Small intestine (tissue), 7 donors: ENCODE measurements at regions not wholly inside any gene's neighbourhood (a gene's known extent, or its start where the extent isn't known, plus 50 kb on each side); places are given as distances from the start of the nearest gene placed in this dataset.

Source experiments
- DNase-seq, 2 donors: peaks; one replicate each; pipeline versions ENCODE4 v3.0.0 to v3.0.0-alpha.2; 2013
- FAIRE-seq: peaks from 2 replicates; lab custom pipeline; 2012; peaks lifted over from hg19 to GRCh38; lab: Jason Lieb, UNC
- H3K27ac ChIP-seq, 3 donors: one replicate each; pipeline ENCODE4 v1.5.1; 2013; ENCODE audit warnings: low read length in 2 of 3, mild to moderate bottlenecking in 2 of 3, control low read depth in 1 of 3, inconsistent platforms in 1 of 3, low read depth in 1 of 3, moderate library complexity in 1 of 3
- H3K27me3 ChIP-seq, 3 donors: one replicate each; pipeline ENCODE4 v1.6.1; 2013; ENCODE audit warnings: low read length in 3 of 3, inconsistent platforms in 1 of 3; ENCODE audit not compliant: control insufficient read depth in 3 of 3, insufficient read depth in 3 of 3
- H3K36me3 ChIP-seq, 3 donors: one replicate each; pipeline ENCODE4 v1.6.1; 2013; ENCODE audit warnings: low read length in 3 of 3, inconsistent platforms in 1 of 3, low read depth in 1 of 3, mild to moderate bottlenecking in 1 of 3, moderate library complexity in 1 of 3; ENCODE audit not compliant: control insufficient read depth in 3 of 3, insufficient read depth in 2 of 3
- H3K4me1 ChIP-seq, 3 donors: one replicate each; pipeline ENCODE4 v1.6.1; 2013; ENCODE audit warnings: low read length in 2 of 3, inconsistent platforms in 1 of 3, low read depth in 1 of 3, mild to moderate bottlenecking in 1 of 3, moderate library complexity in 1 of 3; ENCODE audit not compliant: control insufficient read depth in 3 of 3, insufficient read depth in 2 of 3
- H3K4me3 ChIP-seq, 3 donors: one replicate each; pipeline ENCODE4 v1.5.1; 2013; ENCODE audit warnings: low read length in 3 of 3, control low read depth in 1 of 3, inconsistent platforms in 1 of 3, low read depth in 1 of 3, mild to moderate bottlenecking in 1 of 3, moderate library complexity in 1 of 3
- H3K9me3 ChIP-seq, 2 donors: one replicate each; pipeline ENCODE4 v1.6.1; 2013; ENCODE audit warnings: low read depth in 1 of 2, low read length in 1 of 2; ENCODE audit not compliant: control insufficient read depth in 2 of 2, insufficient read depth in 1 of 2
- WGBS, 3 donors: extraction: QIAGEN DNeasy Blood & Tissue Kit; methylation state at CpG; one replicate each; pipeline ENCODE4 v1.1.7; 2013; 5-methylcytosine and 5-hydroxymethylcytosine counted together
- donor health status: healthy with polysubstance abuse.
- donor health status: control.
- donor health status: control.
- donor health status: Bipolar disorder and iron deficiency.
- donor health status: healthy.

- no peaks in the 10 kb centered on the region for H3K4me1 ChIP-seq
- peaks cover 0 to 2% (median 2%) of the 10 kb centered on the region in 3 donors for H3K27me3 ChIP-seq
- 64 to 66% (median 65%) methylated on average over 9 of the region's 9 CpGs for WGBS, 3 donors
- DNase-seq (no peak), FAIRE-seq (no peak)
- no peaks in the 10 kb centered on the region for H3K36me3 ChIP-seq
- peaks cover 0 to 5% of the 10 kb centered on the region in 2 donors for H3K9me3 ChIP-seq
- H3K4me3 ChIP-seq: no peak overlapping the region
- no peak overlapping the region for H3K27ac ChIP-seq
Measured at GRCh38 chr20:47865912-47866311, 80.6 kb upstream of the SULF2 start.

GRCh38 chr20:47865451-47865850, 80.2 kb upstream of the SULF2 start:
- Histone ChIP-seq H3K27ac (no peak overlapping the region), H3K4me1 (no peaks in the 10 kb centered on the region), H3K27me3 (peaks cover 0 to 2% (median 2%) of the 10 kb centered on the region in 3 donors), H3K9me3 (peaks cover 0 to 5% of the 10 kb centered on the region in 2 donors), H3K4me3 (no peak overlapping the region), H3K36me3 (no peaks in the 10 kb centered on the region)
- WGBS, 3 donors: 38 to 51% (median 45%) methylated on average over 5 of the region's 5 CpGs
- no peak for DNase-seq
- FAIRE-seq: no peak

GRCh38 chr20:47863981-47864380, 78.7 kb upstream of the SULF2 start:
- DNase-seq (no peak), FAIRE-seq (no peak)
- Histone ChIP-seq H3K4me1 (no peaks in the 10 kb centered on the region), H3K9me3 (peaks cover 0 to 5% of the 10 kb centered on the region in 2 donors), H3K27ac (no peak overlapping the region), H3K27me3 (peaks cover 0 to 2% (median 2%) of the 10 kb centered on the region in 3 donors), H3K4me3 (no peak overlapping the region), H3K36me3 (no peaks in the 10 kb centered on the region)
- WGBS, 3 donors: 68 to 77% (median 70%) methylated on average over 2 of the region's 2 CpGs

GRCh38 chr20:47863315-47863965, 78.2 kb upstream of the SULF2 start:
- WGBS, 3 donors: 70 to 82% (median 76%) methylated on average over 3 of the region's 3 CpGs

GRCh38 chr20:47862574-47863240, 77.4 kb upstream of the SULF2 start:
- no peak for FAIRE-seq
- peaks cover 0 to 5% of the 10 kb centered on the region in 2 donors for H3K9me3 ChIP-seq
- no peaks in the 10 kb centered on the region for H3K36me3 ChIP-seq
- H3K4me1 ChIP-seq: no peaks in the 10 kb centered on the region
- no peak for DNase-seq
- no peak overlapping the region for H3K27ac ChIP-seq
- H3K27me3 ChIP-seq: peaks cover 0 to 2% (median 2%) of the 10 kb centered on the region in 3 donors
- no peak overlapping the region for H3K4me3 ChIP-seq
- 64 to 81% (median 72%) methylated on average over 4 of the region's 4 CpGs for WGBS, 3 donors

More at GRCh38 chr20:47863315-47863965, 78.2 kb upstream of the SULF2 start:
- peaks cover 0 to 2% (median 2%) of the 10 kb centered on the region in 3 donors for H3K27me3 ChIP-seq
- H3K9me3 ChIP-seq: peaks cover 0 to 5% of the 10 kb centered on the region in 2 donors
- H3K4me1 ChIP-seq: no peaks in the 10 kb centered on the region
- H3K36me3 ChIP-seq: no peaks in the 10 kb centered on the region
- FAIRE-seq (no peak), DNase-seq (no peak)
- no peak overlapping the region for H3K27ac ChIP-seq
- no peak overlapping the region for H3K4me3 ChIP-seq

GRCh38 chr20:47861116-47861515, 75.8 kb upstream of the SULF2 start:
- Histone ChIP-seq H3K4me3 (no peak overlapping the region), H3K36me3 (no peaks in the 10 kb centered on the region), H3K27ac (no peak overlapping the region), H3K27me3 (peaks cover 0 to 2% (median 2%) of the 10 kb centered on the region in 3 donors), H3K9me3 (peaks cover 0 to 6% of the 10 kb centered on the region in 2 donors), H3K4me1 (no peaks in the 10 kb centered on the region)
- FAIRE-seq (no peak), DNase-seq (no peak)
- WGBS, 3 donors: 89 to 92% (median 89%) methylated on average over 5 of the region's 5 CpGs

GRCh38 chr20:47860049-47860830, 75.0 kb upstream of the SULF2 start:
- Histone ChIP-seq H3K4me3 (no peak overlapping the region), H3K27me3 (peaks cover 0 to 2% (median 0%) of the 10 kb centered on the region in 3 donors), H3K9me3 (peaks cover 0 to 11% of the 10 kb centered on the region in 2 donors), H3K27ac (no peak overlapping the region), H3K4me1 (no peaks in the 10 kb centered on the region), H3K36me3 (no peaks in the 10 kb centered on the region)
- FAIRE-seq: no peak
- DNase-seq: no peak
- 77 to 87% (median 81%) methylated on average over 14 of the region's 14 CpGs for WGBS, 3 donors

GRCh38 chr20:47859278-47859677, 74.0 kb upstream of the SULF2 start:
- Histone ChIP-seq H3K4me3 (no peak overlapping the region), H3K9me3 (peaks cover 0 to 18% of the 10 kb centered on the region in 2 donors), H3K4me1 (no peaks in the 10 kb centered on the region), H3K36me3 (no peaks in the 10 kb centered on the region), H3K27ac (no peak overlapping the region), H3K27me3 (peaks cover 0 to 2% (median 0%) of the 10 kb centered on the region in 3 donors)
- FAIRE-seq (no peak), DNase-seq (no peak)
- WGBS, 3 donors: 76 to 88% (median 85%) methylated on average over 6 of the region's 6 CpGs
